ENCODE measurements at regions not wholly inside any gene's neighbourhood (a gene's known extent, or its start where the extent isn't known, plus 50 kb on each side); places are given as distances from the start of the nearest gene placed in this dataset.

DNA sequence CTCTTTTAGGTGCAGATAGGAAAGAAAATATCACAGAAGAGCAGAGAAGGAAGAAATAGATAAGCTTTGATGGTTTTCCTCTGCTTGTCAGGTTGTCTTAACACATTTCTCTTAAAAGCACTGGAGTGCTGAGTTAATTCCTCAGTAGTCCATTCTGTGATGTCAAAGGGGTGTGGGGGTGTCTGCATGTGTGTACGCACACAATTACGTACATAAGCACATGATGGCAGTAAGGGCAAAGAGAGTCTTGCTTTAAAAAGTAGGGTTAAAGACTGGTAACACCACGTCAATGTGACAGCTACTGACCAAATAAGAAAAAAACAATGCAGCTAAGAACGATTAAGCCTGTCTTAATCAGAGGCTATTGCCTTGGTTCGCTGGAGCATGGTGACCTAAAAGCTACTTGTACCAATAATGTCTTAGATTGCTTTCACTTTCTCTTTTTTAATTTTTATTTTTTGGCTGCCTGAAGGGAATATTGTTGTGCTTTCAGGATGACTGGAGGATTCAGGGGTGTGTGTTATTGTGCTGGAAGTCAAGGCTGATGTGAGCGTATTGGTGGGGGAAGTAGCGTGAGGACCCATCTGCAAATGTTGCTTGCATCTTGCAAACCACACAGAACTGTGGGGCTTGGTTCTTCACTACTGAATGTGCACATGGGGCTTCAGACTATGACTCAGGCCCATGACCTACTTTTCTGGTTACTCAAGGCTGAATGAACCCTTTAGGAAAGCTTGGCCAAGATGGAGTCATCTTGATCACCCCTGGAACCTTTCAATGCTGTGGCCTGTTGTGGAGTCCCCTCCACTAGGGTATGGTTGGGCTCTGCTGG is 417.8 kb upstream of the TPM1 start:
- DNase-seq, result no peak

DNA sequence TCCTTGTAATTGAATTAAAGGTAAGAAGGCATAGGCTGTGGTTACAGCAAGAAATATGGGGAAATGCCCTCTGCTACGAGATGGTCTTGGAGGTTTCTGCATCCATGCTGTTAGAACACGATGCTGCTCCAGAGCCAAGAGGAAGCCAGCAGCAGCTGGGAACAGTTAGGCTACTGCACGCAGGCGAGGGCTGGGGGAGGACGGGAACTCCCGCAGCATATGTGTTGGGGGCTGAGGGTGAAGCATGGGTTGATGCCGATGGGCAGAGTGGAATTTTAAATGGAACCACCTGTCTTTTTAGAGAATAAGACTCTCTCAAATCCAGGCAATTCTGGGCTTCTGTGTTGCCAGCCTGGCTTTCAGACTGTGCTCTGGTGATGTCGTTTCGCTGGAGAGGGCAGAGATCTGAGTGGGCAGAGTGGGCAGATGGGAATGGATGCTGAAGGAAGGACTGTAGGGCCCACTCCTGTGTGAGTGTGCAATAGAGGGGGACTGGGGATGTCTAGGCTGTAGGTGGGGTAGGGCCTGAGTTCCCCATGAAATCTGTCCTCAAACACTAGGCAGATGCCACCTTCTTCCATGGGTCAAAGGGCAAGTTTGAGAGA is 417.0 kb upstream of the TPM1 start:
- no peak for DNase-seq

GRCh38 chr15:62626903-62627302 is 415.6 kb upstream of the TPM1 start:
- DNase-seq, result no peak

GRCh38 chr15:62631076-62631724 is 411.3 kb upstream of the TPM1 start:
- no peak for DNase-seq

GRCh38 chr15:62636823-62637573 is 405.5 kb upstream of the TPM1 start:
- no peak for DNase-seq

DNA sequence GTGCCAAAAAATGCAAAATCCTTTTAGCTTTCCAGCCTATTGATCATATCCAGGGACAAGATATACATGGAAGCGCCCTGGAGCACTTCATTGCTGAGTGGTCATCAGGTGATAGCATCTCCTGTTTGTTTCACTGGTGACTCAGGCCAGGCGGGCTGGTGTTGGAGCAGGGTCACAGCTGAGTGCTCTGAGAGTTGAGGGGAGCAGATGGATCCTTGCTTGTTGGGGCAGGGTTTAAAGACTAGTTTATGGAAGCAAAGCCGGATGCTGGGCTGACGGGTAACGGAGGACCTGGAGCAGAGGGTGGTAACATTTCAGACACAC is 405.0 kb upstream of the TPM1 start:
- DNase-seq, result no peak

- no peak for DNase-seq
Measured at GRCh38 chr15:62637950-62638619, 404.5 kb upstream of the TPM1 start.

- no peak for DNase-seq
Measured at GRCh38 chr15:62639432-62639831, 403.1 kb upstream of the TPM1 start.

GRCh38 chr15:62639906-62640605 is 402.5 kb upstream of the TPM1 start:
- DNase-seq, result no peak

DNA sequence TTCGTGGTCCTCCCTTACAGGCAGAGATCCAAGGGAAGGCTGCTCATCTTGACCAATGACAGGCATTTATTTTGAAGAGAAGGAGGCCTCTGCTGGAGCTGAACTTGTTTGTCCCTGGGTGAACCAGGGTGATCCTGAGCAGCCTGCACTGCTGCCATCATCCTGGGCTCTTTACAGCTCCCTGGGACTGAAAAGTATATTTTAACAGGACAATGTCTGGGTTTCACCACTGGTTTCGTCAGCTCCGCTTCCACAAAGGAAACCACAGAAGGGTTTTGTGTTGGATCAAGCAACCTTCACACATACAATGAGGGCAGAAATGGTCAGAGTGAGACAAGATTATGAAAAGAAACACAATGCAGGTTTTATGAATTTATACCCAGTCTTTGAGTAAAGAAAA is 400.7 kb upstream of the TPM1 start:
- DNase-seq, result no peak

- DNase-seq, result no peak
Measured at GRCh38 chr15:62643572-62643971, 399.0 kb upstream of the TPM1 start.

DNA sequence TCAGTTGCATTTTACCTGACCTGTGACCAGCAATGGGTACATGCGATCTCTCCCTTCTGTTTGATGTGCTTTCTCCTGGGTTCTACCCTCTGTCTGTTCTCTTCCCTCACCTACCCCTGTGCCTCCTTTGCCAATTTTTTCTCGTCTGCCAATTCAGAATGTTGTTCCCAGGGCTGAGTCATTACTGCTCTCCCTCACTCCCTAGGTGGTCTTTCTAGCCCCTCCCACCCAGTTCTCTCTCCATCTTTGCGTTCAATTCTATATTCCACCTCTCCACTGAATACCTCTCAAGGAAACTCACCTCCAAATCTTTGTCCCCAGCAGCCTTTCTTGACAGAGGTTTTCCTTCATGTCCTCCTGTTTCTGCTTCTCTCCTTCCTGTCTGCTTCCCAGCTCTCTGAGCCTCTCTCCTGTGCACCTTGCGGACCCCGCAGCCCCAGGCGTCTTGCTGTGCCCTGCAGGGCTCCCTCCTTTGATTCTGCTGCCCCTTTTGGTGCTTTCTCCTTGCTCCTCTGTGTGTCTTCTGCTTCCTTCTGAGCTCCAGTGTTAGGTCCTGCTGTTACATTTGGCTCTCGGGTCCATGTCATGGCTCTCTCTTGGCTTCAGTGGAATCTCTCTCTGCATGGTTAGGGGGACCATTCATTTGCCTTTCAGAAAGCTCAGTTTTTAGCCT is 398.2 kb upstream of the TPM1 start:
- DNase-seq, result no peak

DNA sequence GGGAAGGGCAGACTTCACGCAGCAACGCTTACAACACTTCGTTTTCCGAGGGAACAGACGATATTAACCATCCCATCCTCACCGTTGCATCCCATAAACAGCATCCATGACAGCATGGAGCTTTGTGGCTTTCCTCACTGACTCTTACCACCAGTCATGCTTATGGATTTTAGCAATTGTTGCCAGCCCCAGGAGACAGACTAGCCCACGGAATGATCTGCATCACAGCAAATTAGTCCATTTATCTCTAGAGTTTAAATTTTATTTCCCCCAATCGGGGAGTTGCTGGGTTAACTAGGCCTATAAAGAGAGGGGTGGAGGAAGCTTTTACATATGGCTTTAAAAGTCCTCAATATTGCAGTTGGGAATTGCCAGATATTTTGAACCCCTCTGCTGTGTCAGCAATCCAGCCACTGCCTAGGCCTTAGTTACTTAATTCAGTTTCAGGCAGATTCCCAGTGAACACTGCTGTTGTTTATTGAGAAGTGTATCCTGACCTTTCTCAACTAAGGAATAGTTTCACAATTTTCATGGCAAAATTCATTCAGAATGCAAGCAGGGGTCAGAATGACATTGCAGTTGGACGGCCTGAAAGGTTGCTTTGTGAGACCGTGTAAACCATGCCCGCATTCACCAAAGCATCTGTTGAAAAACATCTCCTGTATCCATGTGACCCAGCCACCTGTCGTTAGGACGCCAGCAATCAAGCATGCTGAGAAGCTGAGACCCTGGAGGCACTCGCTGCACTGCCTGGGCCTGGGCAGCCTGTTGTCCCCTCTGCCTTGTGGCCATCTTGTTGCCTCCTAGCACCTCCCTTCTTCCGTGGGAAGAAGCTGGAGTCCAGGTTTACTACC is 397.4 kb upstream of the TPM1 start:
- no peak for DNase-seq

DNA sequence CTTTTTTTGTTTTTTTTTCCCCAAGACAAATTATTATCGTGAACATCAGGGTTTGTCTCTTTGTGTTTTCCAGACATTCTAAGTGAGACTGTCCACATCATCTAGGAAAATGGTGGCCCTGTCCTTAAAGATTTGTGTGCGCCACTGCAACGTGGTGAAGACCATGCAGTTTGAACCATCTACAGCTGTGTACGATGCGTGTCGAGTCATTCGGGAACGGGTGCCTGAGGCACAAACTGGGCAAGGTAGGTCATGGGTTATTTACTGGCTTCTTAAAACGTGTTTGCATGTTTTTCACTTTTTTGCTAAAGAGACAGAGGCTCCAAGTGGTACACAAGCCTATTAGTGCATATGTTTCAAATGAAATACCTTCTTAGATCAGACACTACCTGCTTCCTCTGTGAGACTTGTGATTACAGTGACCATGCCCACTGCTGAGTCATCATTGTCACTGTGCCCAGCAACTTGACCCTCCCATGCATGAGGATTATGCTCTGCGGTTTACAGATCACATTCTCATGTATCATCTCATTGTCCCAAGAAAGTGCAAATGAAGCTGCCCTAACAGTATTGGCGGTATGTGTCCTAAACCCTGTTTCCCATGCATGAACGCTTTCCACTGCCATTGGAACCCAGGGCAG is 395.2 kb upstream of the TPM1 start:
- no peak for DNase-seq

GRCh38 chr15:62647843-62648505 is 394.6 kb upstream of the TPM1 start:
- no peak for DNase-seq

DNA sequence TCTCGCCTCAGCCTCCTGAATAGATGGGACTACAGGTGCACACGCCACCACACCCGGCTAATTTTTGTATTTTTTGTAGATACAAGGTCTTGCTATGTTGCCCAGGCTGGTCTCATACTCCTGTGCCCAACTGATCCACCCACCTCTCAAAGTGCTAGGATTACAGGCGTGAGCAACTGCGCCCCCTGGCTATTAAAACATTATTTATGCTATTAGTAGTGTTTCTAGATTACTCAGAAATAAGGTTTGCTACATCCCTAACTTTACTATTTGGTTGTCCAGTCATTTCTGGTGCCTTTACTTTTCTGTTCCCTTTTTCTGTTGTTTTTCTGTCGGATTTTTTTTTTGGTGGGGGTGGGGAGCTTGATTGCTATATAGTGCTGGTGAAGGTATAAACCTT is 393.6 kb upstream of the TPM1 start:
- no peak for DNase-seq

- no peak for DNase-seq
Measured at GRCh38 chr15:62649793-62650420, 392.6 kb upstream of the TPM1 start.

DNA sequence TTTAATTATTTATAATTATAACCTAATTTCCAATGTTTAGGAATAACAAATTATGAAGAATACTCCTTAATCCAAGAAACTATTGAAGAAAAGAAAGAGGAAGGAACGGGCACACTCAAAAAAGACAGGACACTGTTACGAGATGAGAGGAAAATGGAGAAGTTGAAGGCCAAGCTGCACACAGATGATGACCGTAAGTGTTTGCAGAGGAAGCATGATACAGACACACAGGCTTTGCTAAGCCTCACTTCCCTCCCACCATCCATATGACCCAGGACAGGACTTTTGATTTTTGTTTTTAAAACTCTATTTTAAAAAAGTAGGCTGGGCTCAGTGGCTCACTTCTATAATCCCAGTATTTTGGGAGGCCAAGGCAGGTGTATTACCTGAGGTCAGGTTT is 389.4 kb upstream of the TPM1 start:
- DNase-seq, result no peak

GRCh38 chr15:62656071-62656470 is 386.5 kb upstream of the TPM1 start:
- DNase-seq, result no peak

All from NCI-H1092 (cell line).